Ectodermal cell (in vitro differentiated cells): ENCODE measurements at regions not wholly inside any gene's neighbourhood (a gene's known extent, or its start where the extent isn't known, plus 50 kb on each side); places are given as distances from the start of the nearest gene placed in this dataset.

ENCODE experiments used
- H3K27ac ChIP-seq: 2 replicates; pipeline ENCODE4 v1.7.0; 2013; ENCODE audit warnings: mild to moderate bottlenecking, low read depth, low read length; ENCODE audit not compliant: insufficient read depth, poor library complexity, severe bottlenecking
- H3K27me3 ChIP-seq: 2 replicates; pipeline ENCODE4 v1.7.0; 2013; ENCODE audit warnings: mild to moderate bottlenecking, low read length; ENCODE audit not compliant: insufficient read depth, control insufficient read depth, poor library complexity, severe bottlenecking
- H3K36me3 ChIP-seq: one replicate; pipeline ENCODE4 v1.7.0; 2013; ENCODE audit warnings: low read length; ENCODE audit not compliant: control insufficient read depth, insufficient read depth
- H3K4me1 ChIP-seq: one replicate; pipeline ENCODE4 v1.7.0; 2013; ENCODE audit warnings: low read length; ENCODE audit not compliant: control insufficient read depth, insufficient read depth
- H3K4me3 ChIP-seq: 2 replicates; pipeline ENCODE4 v1.7.0; 2013; ENCODE audit warnings: low read depth, low read length, control low read depth; ENCODE audit not compliant: insufficient read depth
- H3K9me3 ChIP-seq: 2 replicates; pipeline ENCODE4 v1.7.0; 2013; ENCODE audit warnings: mild to moderate bottlenecking, low read length, moderate library complexity; ENCODE audit not compliant: control insufficient read depth
- WGBS, 2 experiments: methylation state at CpG; one replicate each; pipeline ENCODE4 v1.1.7; 2013; ENCODE audit warnings: missing lambda C conversion rate in 2 of 2; 5-methylcytosine and 5-hydroxymethylcytosine counted together

- WGBS, 2 experiments: 94% methylated on average over 3 of the region's 3 CpGs
- H3K27ac ChIP-seq: no peak overlapping the region
Observed at GRCh38 chr2:133760376-133760775, 192.1 kb upstream of the NCKAP5 start.

DNA sequence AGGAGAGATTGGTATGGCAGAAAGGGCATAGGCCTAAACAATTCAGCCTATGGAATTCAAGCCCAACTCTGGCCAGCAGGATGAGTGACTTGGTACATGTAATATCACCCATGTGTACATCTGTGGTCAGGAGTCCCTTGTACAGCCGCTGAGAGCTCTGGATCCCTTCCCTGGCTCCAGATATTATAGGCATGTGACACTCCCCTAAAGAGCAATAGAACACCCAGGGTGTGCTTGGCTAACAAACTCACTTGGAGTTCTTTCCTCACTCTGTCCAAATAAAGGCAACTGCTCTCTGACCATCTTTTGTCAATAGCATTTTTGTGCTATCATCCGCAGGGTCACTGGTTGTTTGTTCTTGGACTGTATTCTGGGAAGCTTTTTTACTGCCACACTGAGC is 197.4 kb upstream of the NCKAP5 start:
- H3K27me3 ChIP-seq: no peaks in the 10 kb centered on the region
- WGBS, 2 experiments: 88 to 91% methylated on average over 2 of the region's 2 CpGs
- H3K36me3 ChIP-seq: no peaks in the 10 kb centered on the region
- H3K9me3 ChIP-seq: no peaks in the 10 kb centered on the region
- H3K27ac ChIP-seq: no peak overlapping the region
- peaks cover 5% of the 10 kb centered on the region for H3K4me1 ChIP-seq
- H3K4me3 ChIP-seq: no peak overlapping the region

More at GRCh38 chr2:133760376-133760775, 192.1 kb upstream of the NCKAP5 start:
- H3K27me3 ChIP-seq: no peaks in the 10 kb centered on the region
- H3K4me1 ChIP-seq: peaks cover 5% of the 10 kb centered on the region
- H3K36me3 ChIP-seq: no peaks in the 10 kb centered on the region
- H3K4me3 ChIP-seq: no peak overlapping the region
- H3K9me3 ChIP-seq: no peaks in the 10 kb centered on the region

DNA sequence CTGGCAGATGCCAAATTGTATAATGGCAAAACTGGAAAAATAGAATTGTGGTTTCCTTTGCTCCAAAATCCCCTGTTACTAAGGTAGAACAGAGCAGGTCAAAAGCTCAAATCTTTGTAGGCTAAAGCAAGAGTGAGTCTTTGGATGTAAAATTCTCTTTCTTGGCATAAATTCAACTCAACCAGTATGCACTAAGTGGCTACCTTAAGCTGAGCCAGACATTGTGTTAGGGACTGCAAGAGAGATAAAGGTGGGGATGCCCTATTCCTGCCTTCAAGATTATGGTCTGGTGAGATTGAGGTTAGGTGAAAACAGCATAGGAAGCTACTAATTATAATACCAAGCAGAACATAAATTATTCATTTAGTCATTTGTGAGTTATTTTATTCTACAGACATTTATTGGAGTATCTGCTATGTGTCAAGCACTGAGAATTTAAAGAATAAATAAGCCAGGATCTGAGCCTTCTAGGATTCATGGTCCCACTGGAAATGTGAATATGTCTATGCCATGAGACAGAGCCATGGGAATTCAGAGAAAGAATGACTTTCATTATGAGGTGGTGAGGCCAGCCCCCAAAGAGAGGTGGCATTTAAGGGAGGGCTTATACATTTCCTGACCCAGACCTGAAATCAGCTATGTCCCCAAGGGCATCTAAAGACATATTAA is 198.0 kb upstream of the NCKAP5 start:
- no peaks in the 10 kb centered on the region for H3K27me3 ChIP-seq
- no peak overlapping the region for H3K27ac ChIP-seq
- H3K4me3 ChIP-seq: no peak overlapping the region

DNA sequence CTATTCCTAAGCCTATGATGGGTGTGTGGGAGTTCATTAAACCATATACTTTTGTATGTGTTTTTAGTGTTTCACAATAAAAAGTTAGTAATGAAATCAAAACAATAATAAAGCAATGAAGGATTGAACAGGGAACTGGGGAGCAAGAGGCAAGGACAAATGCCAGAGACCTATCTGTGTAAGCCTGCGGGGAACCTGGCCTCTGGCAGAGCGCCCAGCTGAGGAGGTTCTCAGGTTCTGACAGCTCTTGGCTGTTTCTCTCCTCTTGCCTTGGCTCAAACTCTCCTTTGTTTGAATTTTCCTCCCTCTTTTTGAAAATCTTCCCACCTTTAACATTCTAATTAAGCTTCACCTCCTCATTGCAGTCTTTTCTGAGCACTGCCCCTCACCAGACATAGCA is 200.0 kb upstream of the NCKAP5 start:
- 91 to 93% methylated on average over 2 of the region's 2 CpGs for WGBS, 2 experiments
- H3K27ac ChIP-seq: no peak overlapping the region
- H3K4me3 ChIP-seq: no peak overlapping the region
- H3K36me3 ChIP-seq: no peaks in the 10 kb centered on the region
- H3K4me1 ChIP-seq: no peaks in the 10 kb centered on the region
- no peaks in the 10 kb centered on the region for H3K27me3 ChIP-seq
- H3K9me3 ChIP-seq: no peaks in the 10 kb centered on the region

More for the DNA sequence above, 198.0 kb upstream of the NCKAP5 start:
- H3K4me1 ChIP-seq: peaks cover 5% of the 10 kb centered on the region
- H3K36me3 ChIP-seq: no peaks in the 10 kb centered on the region
- no peaks in the 10 kb centered on the region for H3K9me3 ChIP-seq

DNA sequence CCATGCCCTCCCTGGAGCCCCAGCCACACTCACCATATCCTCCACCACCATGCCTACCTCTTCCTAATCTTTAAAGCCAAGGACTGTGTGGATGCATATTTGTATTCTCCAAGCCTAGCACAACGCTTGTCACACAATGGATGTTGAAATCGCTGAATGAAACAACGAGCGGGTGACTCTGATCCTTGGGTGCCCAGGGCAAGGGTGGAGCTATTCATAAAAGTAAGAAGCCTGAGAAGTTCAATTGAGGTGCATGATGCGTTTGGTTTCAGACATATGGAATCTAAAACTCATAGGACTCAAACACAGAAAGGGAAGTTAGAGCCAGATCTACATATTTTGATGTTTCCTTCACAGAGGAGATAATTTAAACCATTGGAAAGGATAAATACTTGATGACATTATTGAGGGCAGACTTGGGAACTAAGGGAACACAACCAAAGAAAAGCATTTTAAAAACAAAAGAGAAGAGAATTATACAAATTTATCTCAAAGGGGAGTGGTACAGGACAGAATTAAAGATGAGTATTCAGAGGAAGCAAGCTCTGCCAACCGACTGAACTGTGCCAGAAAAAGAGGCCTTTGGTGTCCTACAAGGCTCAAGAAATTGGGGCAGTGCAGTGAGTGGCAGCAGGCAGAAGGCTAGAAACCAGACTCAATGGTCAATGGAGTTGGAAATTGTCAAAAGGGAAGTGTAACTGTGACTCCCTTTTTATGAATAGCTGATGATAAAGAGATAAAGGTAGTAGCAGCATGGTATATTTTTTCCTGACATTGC is 200.6 kb upstream of the NCKAP5 start:
- H3K27ac ChIP-seq: no peak overlapping the region
- no peaks in the 10 kb centered on the region for H3K4me1 ChIP-seq
- no peaks in the 10 kb centered on the region for H3K36me3 ChIP-seq
- no peaks in the 10 kb centered on the region for H3K27me3 ChIP-seq
- 86 to 96% methylated on average over 6 of the region's 6 CpGs for WGBS, 2 experiments
- no peak overlapping the region for H3K4me3 ChIP-seq
- H3K9me3 ChIP-seq: no peaks in the 10 kb centered on the region

DNA sequence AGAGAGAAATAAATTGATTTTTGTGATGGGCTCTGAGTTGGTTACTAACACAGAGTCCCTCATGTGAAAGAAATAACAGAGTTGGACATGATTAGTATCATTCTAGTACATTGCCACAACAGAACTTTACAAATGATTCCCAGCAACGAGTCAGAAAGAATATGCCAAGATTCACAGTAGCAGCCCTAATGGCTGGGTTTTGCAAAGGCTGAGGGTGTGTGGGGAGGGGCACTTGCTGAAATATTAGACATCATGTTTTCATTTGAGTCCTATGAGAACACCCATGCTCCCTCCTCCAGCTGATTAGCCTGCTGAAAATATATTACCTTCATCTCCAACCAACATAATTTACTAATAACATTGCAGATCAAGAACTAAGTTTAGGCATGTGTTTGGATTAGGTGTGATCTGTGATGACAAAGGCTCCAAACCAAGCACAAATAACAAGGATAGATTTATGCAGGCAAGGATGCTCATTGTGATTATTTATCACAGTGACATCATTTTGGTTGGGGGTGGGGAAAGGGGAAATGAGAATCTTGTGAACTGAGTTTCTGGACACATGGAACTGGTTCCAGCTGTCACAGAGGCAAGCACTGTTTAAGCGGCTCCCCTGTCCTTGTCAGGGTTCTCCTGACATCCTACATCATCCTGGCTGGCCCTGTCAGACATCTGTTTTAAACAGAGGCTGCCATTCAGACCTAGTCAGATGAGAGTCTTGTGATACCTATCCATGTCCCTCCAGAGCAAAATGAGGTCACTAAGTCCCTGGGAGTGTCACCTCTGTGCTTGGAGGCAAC is 205.8 kb upstream of the NCKAP5 start:
- H3K9me3 ChIP-seq: no peaks in the 10 kb centered on the region
- H3K36me3 ChIP-seq: no peaks in the 10 kb centered on the region
- no peaks in the 10 kb centered on the region for H3K27me3 ChIP-seq
- WGBS, 2 experiments: 92 to 98% methylated on average over 2 of the region's 2 CpGs
- no peak overlapping the region for H3K4me3 ChIP-seq
- H3K4me1 ChIP-seq: no peaks in the 10 kb centered on the region
- H3K27ac ChIP-seq: no peak overlapping the region

- Histone ChIP-seq H3K27ac (no peak overlapping the region), H3K4me1 (peaks cover under 1% of the 10 kb centered on the region), H3K4me3 (no peak overlapping the region), H3K9me3 (no peaks in the 10 kb centered on the region), H3K27me3 (no peaks in the 10 kb centered on the region), H3K36me3 (no peaks in the 10 kb centered on the region)
- WGBS, 2 experiments: 91 to 94% methylated on average over 5 of the region's 5 CpGs
Observed at GRCh38 chr2:133774654-133775015, 206.4 kb upstream of the NCKAP5 start.

DNA sequence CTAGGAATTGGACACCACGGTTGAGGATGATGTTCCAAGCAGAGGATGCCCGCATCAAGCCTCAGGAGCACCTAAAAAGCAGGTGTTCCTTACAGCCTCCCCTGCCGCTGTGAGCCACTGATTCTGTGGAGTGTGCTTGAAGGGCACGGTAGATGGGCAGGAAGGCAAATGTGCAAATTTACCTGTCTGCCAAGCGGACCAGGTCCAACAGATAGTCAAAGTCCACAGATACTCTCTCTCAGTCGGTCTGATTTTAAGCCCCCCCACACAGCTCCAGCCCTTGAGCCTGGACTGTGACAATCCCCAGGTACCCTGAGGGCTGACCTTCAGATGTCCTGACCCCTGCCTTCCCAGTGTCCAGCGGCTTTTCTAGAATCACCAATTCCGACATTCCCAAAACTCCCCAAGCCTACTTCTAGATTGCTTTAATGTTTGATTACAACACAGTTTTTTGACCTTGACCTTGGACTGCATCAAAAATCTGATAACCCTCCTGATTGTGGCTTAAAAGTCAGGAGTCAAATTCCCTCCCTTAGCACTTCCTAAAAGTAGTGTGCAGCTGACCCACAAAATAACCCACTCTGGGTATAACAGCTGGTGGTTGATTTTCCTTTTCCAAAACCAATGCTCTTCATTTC is 208.8 kb upstream of the NCKAP5 start:
- H3K36me3 ChIP-seq: no peaks in the 10 kb centered on the region
- no peaks in the 10 kb centered on the region for H3K27me3 ChIP-seq
- H3K27ac ChIP-seq: no peak overlapping the region
- H3K9me3 ChIP-seq: no peaks in the 10 kb centered on the region
- no peak overlapping the region for H3K4me3 ChIP-seq
- peaks cover 2% of the 10 kb centered on the region for H3K4me1 ChIP-seq
- 89 to 94% methylated on average over 8 of the region's 8 CpGs for WGBS, 2 experiments

DNA sequence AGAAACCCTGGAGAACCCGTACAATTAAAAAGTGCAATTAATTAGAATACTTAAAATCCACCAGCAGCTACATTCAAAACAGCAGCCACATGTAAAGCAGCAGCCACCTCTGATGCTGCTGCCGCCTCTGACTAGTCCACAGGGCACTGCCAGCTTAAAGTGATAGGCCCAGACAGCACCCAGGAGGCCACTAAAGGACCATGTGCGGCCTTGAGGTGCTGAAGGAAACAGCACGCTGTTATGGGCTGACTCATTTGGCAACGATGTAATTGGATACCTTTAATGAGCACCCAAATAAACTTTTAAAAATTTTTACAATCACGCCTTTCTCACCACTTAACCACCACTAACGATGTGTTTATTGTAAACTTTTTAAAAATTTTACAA is 209.3 kb upstream of the NCKAP5 start:
- peaks cover 2% of the 10 kb centered on the region for H3K4me1 ChIP-seq
- no peak overlapping the region for H3K27ac ChIP-seq
- WGBS, 2 experiments: 77 to 90% methylated on average over 4 to 7 of the region's 7 CpGs
- H3K9me3 ChIP-seq: no peaks in the 10 kb centered on the region
- H3K4me3 ChIP-seq: no peak overlapping the region
- no peaks in the 10 kb centered on the region for H3K36me3 ChIP-seq
- H3K27me3 ChIP-seq: no peaks in the 10 kb centered on the region
